CD8-positive, alpha-beta memory T cell (primary cell): ENCODE measurements at regions not wholly inside any gene's neighbourhood (a gene's known extent, or its start where the extent isn't known, plus 50 kb on each side); places are given as distances from the start of the nearest gene placed in this dataset.

Experiments used
- CTCF ChIA-PET: fragments of 350-600 bp; sonication (Branson Sonifier 250); formaldehyde crosslinking; loops from one replicate; lab custom pipeline; 2021; ENCODE audit warnings: antibody characterized with exemption; lab: Charles Lee
- POLR2A ChIA-PET: fragments of 350-600 bp; sonication (Branson Sonifier 250); formaldehyde crosslinking; loops from one replicate; lab custom pipeline; 2021; ENCODE audit warnings: antibody characterized with exemption; lab: Charles Lee
- DNase-seq, 5 donors: peaks; one replicate each; pipeline versions ENCODE4 v3.0.0 to v3.0.0-alpha.2; 2020 to 2022; ENCODE audit warnings: mixed read lengths in 1 of 5
- H3K27ac ChIP-seq: one replicate; pipeline ENCODE4 v1.7.0; 2013; ENCODE audit warnings: low read depth, mild to moderate bottlenecking, low read length, moderate library complexity
- H3K27me3 ChIP-seq: 2 replicates; pipeline ENCODE4 v1.7.0; 2013; ENCODE audit warnings: low read length, mild to moderate bottlenecking; ENCODE audit not compliant: insufficient read depth, poor library complexity, severe bottlenecking
- H3K36me3 ChIP-seq: 2 replicates; pipeline ENCODE4 v1.7.0; 2013; ENCODE audit warnings: mild to moderate bottlenecking, low read length, moderate library complexity; ENCODE audit not compliant: insufficient read depth
- H3K4me1 ChIP-seq: 2 replicates; pipeline ENCODE4 v1.7.0; 2013; ENCODE audit warnings: mild to moderate bottlenecking, low read length, moderate library complexity; ENCODE audit not compliant: insufficient read depth
- H3K4me3 ChIP-seq: 2 replicates; pipeline ENCODE4 v1.7.0; 2013; ENCODE audit warnings: mild to moderate bottlenecking, low read length
- H3K9me3 ChIP-seq: 2 replicates; pipeline ENCODE4 v1.7.0; 2013; ENCODE audit warnings: mild to moderate bottlenecking, low read length
- H3K27ac Mint-ChIP-seq, 8 donors: one replicate each; pipeline ENCODE4 v1.8.0; 2020 to 2021; ENCODE audit warnings: mixed read lengths in 8 of 8, mild to moderate bottlenecking in 6 of 8, inconsistent platforms in 3 of 8, moderate library complexity in 3 of 8
- H3K27me3 Mint-ChIP-seq, 2 donors: one replicate each; pipeline ENCODE4 v1.8.0; 2020 to 2021; ENCODE audit warnings: mixed read lengths in 2 of 2, mild to moderate bottlenecking in 1 of 2, moderate library complexity in 1 of 2
- H3K36me3 Mint-ChIP-seq, 3 donors: one replicate each; pipeline ENCODE4 v1.8.0; 2020 to 2021; ENCODE audit warnings: mixed read lengths in 3 of 3, inconsistent platforms in 1 of 3, mild to moderate bottlenecking in 1 of 3
- H3K4me1 Mint-ChIP-seq, 3 donors: one replicate each; pipeline ENCODE4 v1.8.0; 2020 to 2021; ENCODE audit warnings: mixed read lengths in 3 of 3, inconsistent platforms in 1 of 3, mild to moderate bottlenecking in 1 of 3
- H3K4me3 Mint-ChIP-seq, 7 donors: one replicate each; pipeline ENCODE4 v1.8.0; 2020 to 2021; ENCODE audit warnings: mixed read lengths in 7 of 7, mild to moderate bottlenecking in 6 of 7, moderate library complexity in 4 of 7, inconsistent platforms in 2 of 7
- H3K9me3 Mint-ChIP-seq, 5 donors: one replicate each; pipeline ENCODE4 v1.8.0; 2020 to 2022; ENCODE audit warnings: mixed read lengths in 5 of 5, mild to moderate bottlenecking in 3 of 5, moderate library complexity in 2 of 5, inconsistent platforms in 1 of 5

- Histone ChIP-seq H3K4me1 (no peaks in the 10 kb centered on the region), H3K9me3 (no peaks in the 10 kb centered on the region), H3K4me3 (no peak overlapping the region), H3K36me3 (no peaks in the 10 kb centered on the region), H3K27ac (no peak overlapping the region), H3K27me3 (no peaks in the 10 kb centered on the region)
- H3K27ac Mint-ChIP-seq, result no peak overlapping the region
- no peaks in the 10 kb centered on the region for H3K4me1 Mint-ChIP-seq
- no peaks in the 10 kb centered on the region for H3K9me3 Mint-ChIP-seq
- no peak overlapping the region for H3K4me3 Mint-ChIP-seq
- H3K36me3 Mint-ChIP-seq, result no peaks in the 10 kb centered on the region
- peaks cover 0 to 6% of the 10 kb centered on the region in 2 donors for H3K27me3 Mint-ChIP-seq
- CTCF ChIA-PET, result no interaction called here
- POLR2A ChIA-PET, result no interaction called here
- no peak for DNase-seq
Observed at GRCh38 chr3:151998744-151999143, 125.3 kb downstream of the SUCNR1 start.

GRCh38 chr3:151999936-152000335 is 126.5 kb downstream of the SUCNR1 start:
- no peaks in the 10 kb centered on the region for H3K4me1 ChIP-seq
- Mint-ChIP-seq H3K27ac (no peak overlapping the region), H3K9me3 (no peaks in the 10 kb centered on the region), H3K36me3 (no peaks in the 10 kb centered on the region), H3K27me3 (peaks cover 1 to 6% of the 10 kb centered on the region in 2 donors), H3K4me3 (no peak overlapping the region), H3K4me1 (no peaks in the 10 kb centered on the region)
- DNase-seq, result no peak
- ChIA-PET POLR2A (no interaction called here), CTCF (no interaction called here)
- no peak overlapping the region for H3K27ac ChIP-seq
- no peak overlapping the region for H3K4me3 ChIP-seq
- no peaks in the 10 kb centered on the region for H3K36me3 ChIP-seq
- no peaks in the 10 kb centered on the region for H3K27me3 ChIP-seq
- H3K9me3 ChIP-seq, result no peaks in the 10 kb centered on the region

GRCh38 chr3:152011812-152012735 is 138.6 kb downstream of the SUCNR1 start:
- no peak overlapping the region for H3K4me3 Mint-ChIP-seq
- H3K27ac ChIP-seq, result no peak overlapping the region
- H3K9me3 Mint-ChIP-seq, result no peaks in the 10 kb centered on the region
- H3K9me3 ChIP-seq, result no peaks in the 10 kb centered on the region
- peaks cover 0 to 3% (median 0%) of the 10 kb centered on the region in 3 donors for H3K36me3 Mint-ChIP-seq
- DNase-seq, result no peak
- H3K4me1 Mint-ChIP-seq, result no peaks in the 10 kb centered on the region
- H3K27me3 ChIP-seq, result no peaks in the 10 kb centered on the region
- no peaks in the 10 kb centered on the region for H3K4me1 ChIP-seq
- no peak overlapping the region for H3K27ac Mint-ChIP-seq
- no peaks in the 10 kb centered on the region for H3K36me3 ChIP-seq
- H3K27me3 Mint-ChIP-seq, result peaks cover 0 to 11% of the 10 kb centered on the region in 2 donors
- ChIA-PET CTCF (no interaction called here), POLR2A (no interaction called here)
- H3K4me3 ChIP-seq, result no peak overlapping the region

GRCh38 chr3:152019508-152019907 is 146.1 kb downstream of the SUCNR1 start:
- peaks cover 17 to 32% of the 10 kb centered on the region in 2 donors for H3K27me3 Mint-ChIP-seq
- H3K9me3 Mint-ChIP-seq, result no peaks in the 10 kb centered on the region

GRCh38 chr3:152021951-152022461 is 148.6 kb downstream of the SUCNR1 start:
- peaks cover 17 to 38% of the 10 kb centered on the region in 2 donors for H3K27me3 Mint-ChIP-seq

More at GRCh38 chr3:152019508-152019907, 146.1 kb downstream of the SUCNR1 start:
- Mint-ChIP-seq H3K36me3 (no peaks in the 10 kb centered on the region), H3K4me3 (no peak overlapping the region), H3K27ac (no peak overlapping the region), H3K4me1 (no peaks in the 10 kb centered on the region)
- H3K4me1 ChIP-seq, result no peaks in the 10 kb centered on the region
- H3K27me3 ChIP-seq, result no peaks in the 10 kb centered on the region
- H3K9me3 ChIP-seq, result no peaks in the 10 kb centered on the region
- no peak overlapping the region for H3K27ac ChIP-seq
- POLR2A ChIA-PET, result no interaction called here
- no peak overlapping the region for H3K4me3 ChIP-seq
- no peak for DNase-seq
- CTCF ChIA-PET, result no interaction called here
- no peaks in the 10 kb centered on the region for H3K36me3 ChIP-seq

GRCh38 chr3:152026033-152026556 is 152.7 kb downstream of the SUCNR1 start:
- no peaks in the 10 kb centered on the region for H3K9me3 ChIP-seq
- DNase-seq, result no peak
- H3K27me3 ChIP-seq, result no peaks in the 10 kb centered on the region
- H3K27me3 Mint-ChIP-seq, result peaks cover 6 to 15% of the 10 kb centered on the region in 2 donors
- H3K4me1 Mint-ChIP-seq, result no peaks in the 10 kb centered on the region
- no peak overlapping the region for H3K27ac ChIP-seq
- H3K4me3 ChIP-seq, result no peak overlapping the region
- CTCF ChIA-PET, result interaction anchor here (1.1 kb wide), 1 partner anchor 446 kb away, joined by 3 read pairs; no protein-coding TSS in a partner anchor
- no peaks in the 10 kb centered on the region for H3K36me3 ChIP-seq
- no peaks in the 10 kb centered on the region for H3K4me1 ChIP-seq
- H3K9me3 Mint-ChIP-seq, result no peaks in the 10 kb centered on the region
- POLR2A ChIA-PET, result no interaction called here
- H3K36me3 Mint-ChIP-seq, result no peaks in the 10 kb centered on the region
- no peak overlapping the region for H3K27ac Mint-ChIP-seq
- no peak overlapping the region for H3K4me3 Mint-ChIP-seq

More at GRCh38 chr3:152021951-152022461, 148.6 kb downstream of the SUCNR1 start:
- no peak overlapping the region for H3K27ac ChIP-seq
- POLR2A ChIA-PET, result no interaction called here
- no peaks in the 10 kb centered on the region for H3K4me1 Mint-ChIP-seq
- H3K36me3 ChIP-seq, result no peaks in the 10 kb centered on the region
- no peaks in the 10 kb centered on the region for H3K27me3 ChIP-seq
- no peaks in the 10 kb centered on the region for H3K4me1 ChIP-seq
- H3K27ac Mint-ChIP-seq, result no peak overlapping the region
- H3K9me3 ChIP-seq, result no peaks in the 10 kb centered on the region
- CTCF ChIA-PET, result no interaction called here
- H3K36me3 Mint-ChIP-seq, result no peaks in the 10 kb centered on the region
- H3K9me3 Mint-ChIP-seq, result no peaks in the 10 kb centered on the region
- no peak overlapping the region for H3K4me3 ChIP-seq
- H3K4me3 Mint-ChIP-seq, result no peak overlapping the region
- no peak for DNase-seq

- H3K4me1 ChIP-seq, result no peaks in the 10 kb centered on the region
- H3K36me3 ChIP-seq, result no peaks in the 10 kb centered on the region
- Mint-ChIP-seq H3K9me3 (peaks cover 2 to 10% (median 4%) of the 10 kb centered on the region in 5 donors), H3K27me3 (peaks cover 3 to 4% of the 10 kb centered on the region in 2 donors), H3K4me3 (no peak overlapping the region), H3K36me3 (peaks cover 0 to 13% (median 0%) of the 10 kb centered on the region in 3 donors), H3K4me1 (no peaks in the 10 kb centered on the region), H3K27ac (no peak overlapping the region)
- no peak overlapping the region for H3K4me3 ChIP-seq
- ChIA-PET CTCF (interaction anchor here (1.1 kb wide), 1 partner anchor 413 kb away, joined by 3 read pairs; no protein-coding TSS in a partner anchor), POLR2A (no interaction called here)
- DNase-seq, result no peak
- H3K27me3 ChIP-seq, result no peaks in the 10 kb centered on the region
- no peaks in the 10 kb centered on the region for H3K9me3 ChIP-seq
- H3K27ac ChIP-seq, result no peak overlapping the region
Observed at GRCh38 chr3:152030320-152030719, 156.9 kb downstream of the SUCNR1 start.

- ChIA-PET CTCF (no interaction called here), POLR2A (no interaction called here)
- no peaks in the 10 kb centered on the region for H3K9me3 ChIP-seq
- no peak overlapping the region for H3K27ac ChIP-seq
- Mint-ChIP-seq H3K27me3 (peaks cover 3 to 4% of the 10 kb centered on the region in 2 donors), H3K27ac (no peak overlapping the region), H3K4me3 (no peak overlapping the region), H3K4me1 (no peaks in the 10 kb centered on the region), H3K9me3 (peaks cover 2 to 17% (median 11%) of the 10 kb centered on the region in 5 donors), H3K36me3 (peaks cover 0 to 15% (median 0%) of the 10 kb centered on the region in 3 donors)
- no peaks in the 10 kb centered on the region for H3K27me3 ChIP-seq
- H3K4me3 ChIP-seq, result no peak overlapping the region
- no peaks in the 10 kb centered on the region for H3K36me3 ChIP-seq
- no peaks in the 10 kb centered on the region for H3K4me1 ChIP-seq
- DNase-seq, result no peak
Observed at GRCh38 chr3:152031321-152031720, 157.9 kb downstream of the SUCNR1 start.
